ENCODE measurements at regions not wholly inside any gene's neighbourhood (a gene's known extent, or its start where the extent isn't known, plus 50 kb on each side); places are given as distances from the start of the nearest gene placed in this dataset.

GRCh38 chr6:30424549-30424948, 64.8 kb upstream of the HLA-E start:
- TF ChIP-seq CTCF (IDR thresholded peaks at IDR 0.05) = no peak

All from LNCAP (cell line).